ENCODE measurements at regions not wholly inside any gene's neighbourhood (a gene's known extent, or its start where the extent isn't known, plus 50 kb on each side); places are given as distances from the start of the nearest gene placed in this dataset.

DNA sequence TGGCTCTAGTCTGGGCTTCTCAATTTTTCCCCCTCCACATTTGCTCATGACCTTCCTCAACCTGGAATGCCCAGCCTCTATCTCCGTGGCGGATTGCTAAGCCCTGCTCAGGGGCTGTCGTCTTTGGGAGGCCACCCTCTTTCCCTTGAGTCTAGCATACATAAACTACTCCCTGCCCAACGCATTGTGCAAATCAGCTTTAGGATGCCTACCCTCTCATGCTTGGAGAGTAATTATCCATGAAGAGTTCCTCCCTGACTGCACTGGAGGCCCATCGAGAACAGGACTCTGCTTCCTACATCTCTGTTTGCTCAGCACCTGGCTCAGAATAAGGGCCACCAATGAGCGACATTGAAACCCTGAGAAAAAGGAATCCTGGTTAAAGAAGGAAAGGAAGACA is 53.7 kb upstream of the NPAS2 start:
- no peak for DNase-seq (ENCODE audit: low spot score)

DNA sequence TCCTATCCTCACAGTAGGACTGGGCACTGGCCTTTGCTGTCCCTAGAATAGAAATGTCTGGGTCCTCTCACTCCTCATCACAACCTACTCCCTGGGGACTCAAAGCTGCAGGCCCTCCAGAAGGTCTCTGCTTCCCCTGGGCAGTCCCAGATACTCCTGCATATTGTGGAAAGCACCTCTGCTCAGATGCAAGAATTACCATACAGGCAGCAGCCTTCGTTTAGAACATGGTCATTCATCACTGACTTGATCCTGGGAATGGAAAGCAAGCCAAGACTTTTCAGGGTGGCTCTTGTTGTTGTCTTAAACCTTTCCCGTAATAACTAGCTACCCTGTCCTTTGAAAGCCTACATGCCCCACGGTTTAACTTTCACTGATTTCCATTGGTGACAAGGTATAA is 53.1 kb upstream of the NPAS2 start:
- DNase-seq (ENCODE audit: low spot score), result no peak

DNA sequence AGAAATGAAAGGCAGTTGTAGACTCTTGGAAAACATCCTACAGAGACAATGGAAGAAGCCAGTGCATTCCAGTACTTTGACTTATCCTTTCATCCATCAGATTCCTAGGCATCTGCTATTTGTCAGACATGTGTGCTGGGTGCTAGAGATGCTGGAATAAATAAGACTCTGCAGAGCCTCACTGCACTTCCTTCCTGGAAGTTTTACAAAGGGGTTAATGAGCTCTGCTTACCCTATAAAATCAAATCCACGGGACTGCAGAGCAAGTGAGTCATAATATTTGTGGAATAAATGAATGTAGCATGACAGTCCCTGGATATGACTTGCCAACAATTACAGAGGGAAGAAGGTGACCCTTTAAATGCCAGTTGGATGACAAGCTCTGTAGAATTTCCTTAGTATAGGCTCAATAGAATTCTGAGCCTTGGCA is 52.7 kb upstream of the NPAS2 start:
- no peak for DNase-seq (ENCODE audit: low spot score)

DNA sequence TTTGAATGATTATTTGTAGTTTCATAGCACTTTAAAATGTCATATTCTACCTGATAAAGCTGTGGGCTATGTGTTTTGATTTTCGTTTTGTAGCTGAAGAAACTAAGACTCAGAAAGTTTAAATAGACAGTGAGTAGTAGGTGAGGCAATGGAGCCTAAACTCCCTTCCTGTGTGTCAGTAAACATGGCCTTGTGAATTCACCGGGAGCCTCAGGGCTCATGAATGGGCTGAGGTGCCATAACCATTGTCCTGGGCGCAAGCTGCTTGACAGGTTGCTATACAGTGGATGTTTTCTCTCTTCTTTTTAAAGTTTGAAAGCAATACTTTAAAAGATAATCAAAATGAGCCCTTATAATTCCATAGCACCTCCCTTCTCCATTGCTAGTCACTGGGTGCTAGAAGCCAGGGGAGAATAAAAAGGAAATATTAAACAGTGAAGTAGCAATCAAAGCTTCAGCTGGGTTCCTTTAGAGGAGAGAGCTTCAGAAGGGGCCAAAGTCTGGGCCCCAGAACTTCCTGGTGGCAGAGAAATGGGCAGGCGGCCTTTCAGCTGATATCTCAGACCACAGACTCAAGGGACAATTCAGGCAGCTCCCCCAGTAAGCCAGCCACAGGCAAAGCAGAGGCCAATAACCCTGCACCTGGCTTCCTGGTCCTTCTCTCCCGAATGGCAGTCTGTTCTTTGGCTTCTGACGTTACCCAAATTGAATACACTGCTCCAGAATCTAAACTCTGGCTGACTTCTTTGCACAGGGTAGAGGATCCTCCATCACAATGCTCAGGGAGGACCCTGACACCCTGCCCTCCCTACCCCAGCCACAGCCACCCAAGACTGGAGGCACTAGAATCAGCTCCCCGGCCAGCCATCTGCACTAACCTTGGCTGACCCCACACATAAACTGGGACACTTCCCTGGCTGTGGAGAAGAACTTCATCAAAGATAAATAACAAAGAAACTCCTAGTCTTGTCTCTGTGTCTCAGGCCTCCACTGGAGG is 51.8 kb upstream of the NPAS2 start:
- DNase-seq (ENCODE audit: low spot score), result no peak

All from HuH-7.5 (cell line).